Neural crest cell (in vitro differentiated cells): ENCODE measurements at regions not wholly inside any gene's neighbourhood (a gene's known extent, or its start where the extent isn't known, plus 50 kb on each side); places are given as distances from the start of the nearest gene placed in this dataset.

Source experiments
- DNase-seq: peaks from one replicate; pipeline ENCODE4 v3.0.0; 2021; ENCODE audit warnings: low read depth, mixed read lengths, low spot score
- H3K27ac Mint-ChIP-seq: one replicate; pipeline ENCODE4 v1.8.0; 2021; ENCODE audit warnings: mild to moderate bottlenecking, mixed read lengths; ENCODE audit not compliant: unreplicated experiment
- H3K27me3 Mint-ChIP-seq: 2 replicates; pipeline ENCODE4 v1.8.0; 2021; ENCODE audit warnings: low read depth, mild to moderate bottlenecking, mixed read lengths
- H3K36me3 Mint-ChIP-seq: 2 replicates; pipeline ENCODE4 v1.8.0; 2021; ENCODE audit warnings: low read depth, mild to moderate bottlenecking, mixed read lengths
- H3K4me1 Mint-ChIP-seq: 2 replicates; pipeline ENCODE4 v1.8.0; 2021; ENCODE audit warnings: mixed read lengths
- H3K4me3 Mint-ChIP-seq: one replicate; pipeline ENCODE4 v1.8.0; 2021; ENCODE audit warnings: mild to moderate bottlenecking, mixed read lengths
- H3K9me3 Mint-ChIP-seq: 2 replicates; pipeline ENCODE4 v1.8.0; 2021; ENCODE audit warnings: mixed read lengths
- TF ChIP-seq, protein P1 (sequence below): fragments of 200-600 bp; sonication (generic); conservative IDR thresholded peaks from 2 replicates; pipeline ENCODE4 v1.5.0; 2021; ENCODE audit warnings: antibody characterized with exemption, mild to moderate bottlenecking

- peaks cover 5% of the 10 kb centered on the region for H3K9me3 Mint-ChIP-seq
- DNase-seq: no peak
- H3K27ac Mint-ChIP-seq: no peak overlapping the region
- TF ChIP-seq, protein P1, sequence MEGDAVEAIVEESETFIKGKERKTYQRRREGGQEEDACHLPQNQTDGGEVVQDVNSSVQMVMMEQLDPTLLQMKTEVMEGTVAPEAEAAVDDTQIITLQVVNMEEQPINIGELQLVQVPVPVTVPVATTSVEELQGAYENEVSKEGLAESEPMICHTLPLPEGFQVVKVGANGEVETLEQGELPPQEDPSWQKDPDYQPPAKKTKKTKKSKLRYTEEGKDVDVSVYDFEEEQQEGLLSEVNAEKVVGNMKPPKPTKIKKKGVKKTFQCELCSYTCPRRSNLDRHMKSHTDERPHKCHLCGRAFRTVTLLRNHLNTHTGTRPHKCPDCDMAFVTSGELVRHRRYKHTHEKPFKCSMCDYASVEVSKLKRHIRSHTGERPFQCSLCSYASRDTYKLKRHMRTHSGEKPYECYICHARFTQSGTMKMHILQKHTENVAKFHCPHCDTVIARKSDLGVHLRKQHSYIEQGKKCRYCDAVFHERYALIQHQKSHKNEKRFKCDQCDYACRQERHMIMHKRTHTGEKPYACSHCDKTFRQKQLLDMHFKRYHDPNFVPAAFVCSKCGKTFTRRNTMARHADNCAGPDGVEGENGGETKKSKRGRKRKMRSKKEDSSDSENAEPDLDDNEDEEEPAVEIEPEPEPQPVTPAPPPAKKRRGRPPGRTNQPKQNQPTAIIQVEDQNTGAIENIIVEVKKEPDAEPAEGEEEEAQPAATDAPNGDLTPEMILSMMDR: no peak
- no peaks in the 10 kb centered on the region for H3K36me3 Mint-ChIP-seq
- H3K4me1 Mint-ChIP-seq: no peaks in the 10 kb centered on the region
- H3K4me3 Mint-ChIP-seq: no peak overlapping the region
- H3K27me3 Mint-ChIP-seq: peaks cover 2% of the 10 kb centered on the region
Observed at GRCh38 chr15:92224843-92225242, 168.8 kb upstream of the ST8SIA2 start.

DNA sequence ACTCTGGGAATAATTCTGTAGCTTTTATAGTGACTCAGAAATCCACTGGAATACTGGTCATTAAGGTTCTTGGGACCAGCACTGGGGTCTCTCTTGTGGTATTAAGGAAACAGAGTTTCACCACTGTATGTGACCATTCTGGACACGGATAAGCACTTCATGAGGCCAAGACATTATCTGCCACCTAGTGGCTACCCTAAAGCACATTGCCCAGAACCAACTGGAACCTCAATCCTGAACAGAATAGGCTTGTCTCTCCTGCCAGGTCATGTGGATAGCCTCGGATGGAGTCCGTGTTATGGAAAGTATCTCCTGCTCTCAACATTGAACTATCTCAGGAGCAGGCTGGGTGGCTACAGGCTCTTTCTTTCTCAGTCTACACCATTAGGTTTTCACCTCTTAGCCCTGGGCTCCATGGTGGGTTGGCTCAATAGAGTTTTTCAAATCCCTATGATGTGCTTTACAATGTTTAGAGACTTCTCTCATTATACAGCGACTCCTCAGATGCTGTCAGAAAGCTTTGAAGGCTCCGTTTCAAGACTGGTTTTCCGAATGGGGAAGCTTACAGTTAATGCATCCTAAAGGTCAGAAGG lies 167.6 kb upstream of the ST8SIA2 start:
- TF ChIP-seq, protein P1: peak; percentile 57
- Mint-ChIP-seq H3K27me3 (peaks cover 2% of the 10 kb centered on the region), H3K36me3 (no peaks in the 10 kb centered on the region), H3K4me3 (no peak overlapping the region), H3K4me1 (no peaks in the 10 kb centered on the region), H3K9me3 (peaks cover 5% of the 10 kb centered on the region), H3K27ac (no peak overlapping the region)
- no peak for DNase-seq

- Mint-ChIP-seq H3K4me1 (no peaks in the 10 kb centered on the region), H3K9me3 (peaks cover 5% of the 10 kb centered on the region), H3K4me3 (no peak overlapping the region), H3K27ac (no peak overlapping the region), H3K36me3 (no peaks in the 10 kb centered on the region), H3K27me3 (peaks cover 4% of the 10 kb centered on the region)
- TF ChIP-seq, protein P1: no peak
- no peak for DNase-seq
Observed at GRCh38 chr15:92228830-92229229, 164.9 kb upstream of the ST8SIA2 start.

GRCh38 chr15:92231461-92231860 lies 162.2 kb upstream of the ST8SIA2 start:
- H3K4me3 Mint-ChIP-seq: no peak overlapping the region
- H3K9me3 Mint-ChIP-seq: peaks cover 4% of the 10 kb centered on the region
- no peaks in the 10 kb centered on the region for H3K4me1 Mint-ChIP-seq
- TF ChIP-seq, protein P1: no peak
- no peak for DNase-seq
- H3K27me3 Mint-ChIP-seq: peaks cover 5% of the 10 kb centered on the region
- no peaks in the 10 kb centered on the region for H3K36me3 Mint-ChIP-seq
- no peak overlapping the region for H3K27ac Mint-ChIP-seq

DNA sequence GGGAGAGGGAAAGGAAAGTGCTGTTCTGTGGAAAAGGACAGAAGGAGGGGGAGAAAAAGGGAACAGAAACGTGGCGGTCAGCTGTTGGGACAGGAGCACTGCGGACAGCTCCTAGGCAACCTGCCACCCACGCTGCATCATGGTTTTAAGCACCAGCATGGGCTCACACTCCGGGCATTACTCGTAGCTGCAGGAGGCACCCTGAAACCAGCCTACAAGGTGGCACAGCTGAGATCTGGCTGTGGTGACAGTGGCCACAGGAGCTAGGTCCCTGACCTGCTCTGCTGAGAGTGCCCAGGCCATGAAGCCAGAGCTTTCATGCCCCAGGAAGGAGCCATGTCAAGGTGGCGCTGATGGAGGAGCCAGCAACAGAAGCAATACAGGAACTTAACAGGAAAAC lies 161.4 kb upstream of the ST8SIA2 start:
- TF ChIP-seq, protein P1: no peak
- DNase-seq: no peak
- Mint-ChIP-seq H3K36me3 (no peaks in the 10 kb centered on the region), H3K4me1 (no peaks in the 10 kb centered on the region), H3K27ac (no peak overlapping the region), H3K27me3 (peaks cover 5% of the 10 kb centered on the region), H3K9me3 (peaks cover 4% of the 10 kb centered on the region), H3K4me3 (no peak overlapping the region)

- TF ChIP-seq, protein P1: no peak
- H3K4me1 Mint-ChIP-seq: no peaks in the 10 kb centered on the region
- DNase-seq: no peak
- H3K4me3 Mint-ChIP-seq: no peak overlapping the region
- H3K36me3 Mint-ChIP-seq: no peaks in the 10 kb centered on the region
- peaks cover 4% of the 10 kb centered on the region for H3K9me3 Mint-ChIP-seq
- peaks cover 5% of the 10 kb centered on the region for H3K27me3 Mint-ChIP-seq
- no peak overlapping the region for H3K27ac Mint-ChIP-seq
Observed at GRCh38 chr15:92232876-92233275, 160.8 kb upstream of the ST8SIA2 start.
